Ovary (tissue), 3 donors: ENCODE measurements at regions not wholly inside any gene's neighbourhood (a gene's known extent, or its start where the extent isn't known, plus 50 kb on each side); places are given as distances from the start of the nearest gene placed in this dataset.

Experiments
- CTCF ChIP-seq, 3 donors: fragments of 450-650 bp in 2 of 3; fragments of 200-600 bp in 1 of 3; IDR thresholded peaks; one replicate each; pipeline versions ENCODE4 v1.5.1 to v1.8.0; 2016 to 2022; ENCODE audit warnings: antibody characterized with exemption in 3 of 3, mild to moderate bottlenecking in 1 of 3
- EP300 ChIP-seq: sonication (generic); formaldehyde crosslinking; IDR thresholded peaks from one replicate; pipeline ENCODE4 v1.6.1; 2017; ENCODE audit warnings: antibody characterized with exemption
- donor health status: DM: no; HTN: no; CAD: no.

GRCh38 chr3:39641274-39641673 lies 168.1 kb upstream of the MYRIP start:
- no peak for TF ChIP-seq EP300
- no peak for TF ChIP-seq CTCF (IDR thresholded peaks at IDR 0.05)
